KMS-11 (cell line): ENCODE measurements at regions not wholly inside any gene's neighbourhood (a gene's known extent, or its start where the extent isn't known, plus 50 kb on each side); places are given as distances from the start of the nearest gene placed in this dataset.

Experiments used
- H2AFZ ChIP-seq: fragments of 200-600 bp; sonication (generic); 2 replicates; pipeline ENCODE4 v1.6.1; 2016; ENCODE audit warnings: antibody characterized with exemption, mixed run types, low read depth
- H3K27ac ChIP-seq: fragments of 200-600 bp; sonication (generic); 2 replicates; pipeline ENCODE4 v1.6.1; 2016; ENCODE audit warnings: mild to moderate bottlenecking, mixed run types
- H3K27me3 ChIP-seq: fragments of 200-600 bp; sonication (generic); 2 replicates; pipeline ENCODE4 v1.6.1; 2017; ENCODE audit warnings: mild to moderate bottlenecking, low read depth, mixed run types, moderate library complexity; ENCODE audit not compliant: insufficient read depth
- H3K36me3 ChIP-seq: fragments of 200-600 bp; sonication (generic); 2 replicates; pipeline ENCODE4 v1.6.1; 2017; ENCODE audit warnings: mild to moderate bottlenecking, mixed run types; ENCODE audit not compliant: insufficient read depth
- H3K4me1 ChIP-seq: fragments of 200-600 bp; sonication (generic); 2 replicates; pipeline ENCODE4 v1.6.1; 2016; ENCODE audit warnings: mild to moderate bottlenecking, low read depth, mixed run types; ENCODE audit not compliant: poor library complexity, severe bottlenecking
- H3K4me2 ChIP-seq: fragments of 200-600 bp; sonication (generic); 2 replicates; pipeline ENCODE4 v1.7.0; 2016; ENCODE audit warnings: mild to moderate bottlenecking, mixed run types
- H3K4me3 ChIP-seq: fragments of 200-600 bp; sonication (generic); IDR thresholded peaks from 2 replicates; pipeline ENCODE4 v1.6.1; 2017; ENCODE audit warnings: low read depth, low read length, mixed read lengths; ENCODE audit not compliant: insufficient read depth
- H3K79me2 ChIP-seq: fragments of 200-600 bp; sonication (generic); 2 replicates; pipeline ENCODE4 v1.6.1; 2016; ENCODE audit warnings: low read depth, mixed run types; ENCODE audit not compliant: insufficient read depth
- H3K9ac ChIP-seq: fragments of 200-600 bp; sonication (generic); 2 replicates; pipeline ENCODE4 v1.6.1; 2016; ENCODE audit warnings: mild to moderate bottlenecking, mixed run types
- H4K20me1 ChIP-seq: fragments of 200-600 bp; sonication (generic); 2 replicates; pipeline ENCODE4 v1.6.1; 2016; ENCODE audit warnings: mild to moderate bottlenecking, mixed run types; ENCODE audit not compliant: insufficient read depth
- TF ChIP-seq, protein P1 (sequence below): fragments of 200-600 bp; sonication (generic); conservative IDR thresholded peaks from 2 replicates; pipeline ENCODE4 v1.6.1; 2017; ENCODE audit warnings: low read depth, mild to moderate bottlenecking, antibody characterized with exemption, low read length, moderate library complexity, mixed read lengths

DNA sequence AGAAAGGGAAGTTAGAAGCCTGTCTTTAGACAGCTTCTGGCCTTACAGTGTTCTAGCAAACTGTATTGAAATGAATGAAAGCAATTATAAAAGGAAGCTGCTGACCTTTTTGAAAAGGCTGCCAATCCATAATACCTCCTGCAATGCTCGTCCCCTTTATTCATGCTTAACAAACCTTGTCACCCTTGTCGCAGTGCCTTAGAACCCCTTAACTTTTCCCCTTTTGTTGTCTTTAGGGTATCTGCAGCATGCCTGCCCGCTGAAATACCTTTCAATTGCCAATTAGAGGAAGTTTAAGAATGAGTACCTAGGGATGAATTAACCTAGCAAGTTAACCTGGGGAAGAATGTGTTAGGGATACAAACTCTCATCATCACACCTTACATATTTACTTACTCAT lies 731.2 kb downstream of the RERGL start:
- H4K20me1 ChIP-seq = no peaks in the 10 kb centered on the region
- no peaks in the 10 kb centered on the region for H3K79me2 ChIP-seq
- H3K27ac ChIP-seq = no peak overlapping the region
- no peaks in the 10 kb centered on the region for H3K27me3 ChIP-seq
- H3K4me3 ChIP-seq = no peak overlapping the region
- no peak overlapping the region for H3K9ac ChIP-seq
- no peak overlapping the region for H3K4me2 ChIP-seq
- H3K36me3 ChIP-seq = no peaks in the 10 kb centered on the region
- H3K4me1 ChIP-seq = no peaks in the 10 kb centered on the region
- no peak overlapping the region for H2AFZ ChIP-seq
- TF ChIP-seq, protein P1, sequence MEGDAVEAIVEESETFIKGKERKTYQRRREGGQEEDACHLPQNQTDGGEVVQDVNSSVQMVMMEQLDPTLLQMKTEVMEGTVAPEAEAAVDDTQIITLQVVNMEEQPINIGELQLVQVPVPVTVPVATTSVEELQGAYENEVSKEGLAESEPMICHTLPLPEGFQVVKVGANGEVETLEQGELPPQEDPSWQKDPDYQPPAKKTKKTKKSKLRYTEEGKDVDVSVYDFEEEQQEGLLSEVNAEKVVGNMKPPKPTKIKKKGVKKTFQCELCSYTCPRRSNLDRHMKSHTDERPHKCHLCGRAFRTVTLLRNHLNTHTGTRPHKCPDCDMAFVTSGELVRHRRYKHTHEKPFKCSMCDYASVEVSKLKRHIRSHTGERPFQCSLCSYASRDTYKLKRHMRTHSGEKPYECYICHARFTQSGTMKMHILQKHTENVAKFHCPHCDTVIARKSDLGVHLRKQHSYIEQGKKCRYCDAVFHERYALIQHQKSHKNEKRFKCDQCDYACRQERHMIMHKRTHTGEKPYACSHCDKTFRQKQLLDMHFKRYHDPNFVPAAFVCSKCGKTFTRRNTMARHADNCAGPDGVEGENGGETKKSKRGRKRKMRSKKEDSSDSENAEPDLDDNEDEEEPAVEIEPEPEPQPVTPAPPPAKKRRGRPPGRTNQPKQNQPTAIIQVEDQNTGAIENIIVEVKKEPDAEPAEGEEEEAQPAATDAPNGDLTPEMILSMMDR = no peak

DNA sequence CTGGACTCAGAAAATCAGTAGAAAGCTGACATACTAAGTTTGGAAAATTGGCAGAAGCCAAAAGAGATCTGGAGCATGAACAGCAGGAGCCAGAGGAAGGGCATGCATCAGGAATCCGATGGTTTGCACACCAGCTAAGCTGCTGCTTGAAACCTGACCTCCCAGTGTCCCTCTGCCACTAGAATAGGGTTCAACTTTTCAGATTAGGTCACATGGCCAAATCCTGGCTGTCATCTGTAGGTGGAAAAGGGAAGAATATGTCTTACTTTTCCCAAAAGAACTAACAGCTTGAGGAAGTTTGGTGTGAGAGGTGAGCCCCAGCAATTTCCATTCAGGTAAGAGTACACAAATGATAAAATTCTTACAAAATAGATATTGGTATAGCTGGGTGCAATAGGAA lies 732.6 kb downstream of the RERGL start:
- no peak overlapping the region for H3K4me3 ChIP-seq
- H3K27ac ChIP-seq = no peak overlapping the region
- no peaks in the 10 kb centered on the region for H3K4me1 ChIP-seq
- TF ChIP-seq, protein P1 = no peak
- no peaks in the 10 kb centered on the region for H3K79me2 ChIP-seq
- no peak overlapping the region for H2AFZ ChIP-seq
- no peaks in the 10 kb centered on the region for H3K36me3 ChIP-seq
- H4K20me1 ChIP-seq = no peaks in the 10 kb centered on the region
- H3K27me3 ChIP-seq = no peaks in the 10 kb centered on the region
- H3K9ac ChIP-seq = no peak overlapping the region
- H3K4me2 ChIP-seq = no peak overlapping the region

DNA sequence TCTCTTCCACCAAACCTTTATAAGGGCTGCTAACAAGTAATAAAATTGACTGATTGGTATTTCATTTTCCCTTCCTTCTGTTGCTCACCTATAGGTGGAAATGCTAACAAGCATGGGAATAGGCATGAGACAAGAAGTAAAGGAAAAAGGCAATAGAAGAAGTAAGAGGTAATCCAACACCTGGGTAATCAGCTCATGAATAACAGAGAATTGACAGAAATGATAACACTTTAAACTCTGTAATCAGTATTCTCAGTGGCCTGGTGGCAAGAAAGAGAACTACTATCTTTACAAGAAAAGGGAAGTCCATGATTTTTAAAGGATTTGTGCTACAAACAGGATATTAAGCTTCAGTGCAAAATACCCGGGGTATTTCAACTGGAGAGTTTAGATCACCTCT lies 737.8 kb downstream of the RERGL start:
- no peak overlapping the region for H3K9ac ChIP-seq
- no peak overlapping the region for H3K4me3 ChIP-seq
- no peaks in the 10 kb centered on the region for H3K36me3 ChIP-seq
- no peak overlapping the region for H2AFZ ChIP-seq
- TF ChIP-seq, protein P1 = no peak
- H3K27me3 ChIP-seq = no peaks in the 10 kb centered on the region
- no peaks in the 10 kb centered on the region for H3K79me2 ChIP-seq
- H3K4me2 ChIP-seq = no peak overlapping the region
- H3K4me1 ChIP-seq = no peaks in the 10 kb centered on the region
- no peak overlapping the region for H3K27ac ChIP-seq
- no peaks in the 10 kb centered on the region for H4K20me1 ChIP-seq

DNA sequence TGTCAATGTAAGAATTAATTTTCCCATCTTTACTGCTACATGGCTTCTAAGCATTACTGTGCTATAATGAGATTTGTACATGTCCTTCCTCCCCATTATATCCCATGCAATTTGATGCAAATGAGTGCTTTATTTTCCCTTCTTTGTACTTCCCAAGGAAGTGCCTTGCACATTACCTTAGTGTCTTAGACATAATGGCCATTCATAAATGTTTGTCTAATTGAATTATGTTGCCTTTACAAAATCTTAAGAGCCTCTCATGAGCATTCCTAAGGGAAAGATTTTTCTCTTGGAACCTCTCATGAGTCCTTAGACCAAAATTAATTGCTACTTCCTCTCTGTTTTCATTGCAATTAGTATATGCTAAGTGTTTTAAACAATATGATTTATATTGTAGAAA lies 741.7 kb downstream of the RERGL start:
- no peak overlapping the region for H2AFZ ChIP-seq
- H4K20me1 ChIP-seq = no peaks in the 10 kb centered on the region
- TF ChIP-seq, protein P1 = no peak
- no peak overlapping the region for H3K27ac ChIP-seq
- no peaks in the 10 kb centered on the region for H3K36me3 ChIP-seq
- no peaks in the 10 kb centered on the region for H3K79me2 ChIP-seq
- H3K4me3 ChIP-seq = no peak overlapping the region
- no peak overlapping the region for H3K9ac ChIP-seq
- no peaks in the 10 kb centered on the region for H3K4me1 ChIP-seq
- H3K4me2 ChIP-seq = no peak overlapping the region
- no peaks in the 10 kb centered on the region for H3K27me3 ChIP-seq

DNA sequence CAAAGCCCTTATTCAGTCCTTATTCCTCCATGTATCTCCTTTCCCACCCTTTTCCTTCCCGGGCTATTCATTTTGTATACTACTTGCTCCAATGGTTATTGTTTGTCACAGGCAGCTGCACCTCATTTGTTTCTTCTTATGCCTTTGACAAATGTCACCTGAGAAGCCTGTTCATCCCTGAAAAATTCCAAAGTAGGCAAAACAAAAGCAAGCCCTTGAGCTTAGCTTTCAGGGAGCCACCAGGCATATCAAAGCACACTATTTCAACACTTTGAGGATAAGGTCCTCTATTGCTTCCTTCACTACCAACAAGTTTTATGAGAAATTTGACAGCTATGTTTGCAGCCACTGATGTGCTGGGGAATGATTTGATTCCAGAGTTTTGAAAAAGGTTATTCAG lies 738.7 kb upstream of the LMO3 start:
- Histone ChIP-seq H3K4me3 (no peak overlapping the region), H3K36me3 (no peaks in the 10 kb centered on the region), H3K9ac (no peak overlapping the region), H2AFZ (no peak overlapping the region), H3K4me1 (no peaks in the 10 kb centered on the region), H3K27me3 (no peaks in the 10 kb centered on the region), H4K20me1 (no peaks in the 10 kb centered on the region), H3K4me2 (no peak overlapping the region), H3K27ac (no peak overlapping the region), H3K79me2 (no peaks in the 10 kb centered on the region)
- TF ChIP-seq, protein P1 = no peak
